Right forelimb (tissue), 1 donor: ENCODE measurements at regions not wholly inside any gene's neighbourhood (a gene's known extent, or its start where the extent isn't known, plus 50 kb on each side); places are given as distances from the start of the nearest gene placed in this dataset.
"Not testable (repeated sequence)": the region's sequence is repeated elsewhere in the genome, so short reads cannot be mapped to it uniquely, and the experiment has no call there.

ENCODE experiments used
- DNase-seq: peaks from one replicate; pipeline ENCODE4 v3.0.0-alpha.2; 2018

DNA sequence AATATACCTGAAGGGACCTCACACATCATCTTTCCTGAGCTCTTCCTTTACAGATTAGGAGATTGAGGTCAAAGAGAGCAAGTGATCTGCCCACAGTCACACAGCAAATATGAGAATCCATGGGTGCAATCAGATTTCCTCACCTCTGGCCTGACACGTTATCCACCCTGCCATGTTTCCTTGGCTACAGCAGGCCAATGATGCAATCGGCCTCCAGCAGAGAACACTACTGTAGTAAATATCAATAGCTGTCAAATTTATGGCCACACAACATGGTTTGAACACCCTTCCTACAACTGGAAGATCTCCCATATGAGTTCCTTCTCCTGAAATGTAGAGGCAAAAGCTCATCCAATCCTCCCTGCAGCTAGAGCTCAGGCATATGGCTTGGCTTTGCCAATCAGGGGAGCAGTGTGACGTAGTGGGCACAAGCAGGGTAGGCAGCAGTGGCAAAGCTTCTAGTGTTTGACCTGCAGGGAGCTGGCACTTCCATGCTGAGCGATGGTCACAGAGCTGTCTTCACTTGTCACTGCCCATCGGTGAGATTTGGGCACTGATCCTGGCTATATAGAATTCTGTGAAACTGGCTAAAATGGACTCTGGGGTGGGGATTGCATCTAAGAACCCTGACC, 271.3 kb downstream of the TJP1 start:
- no peak for DNase-seq

- no peak for DNase-seq
Observed at GRCh38 chr15:29548006-29548405, 274.3 kb downstream of the TJP1 start.

GRCh38 chr15:29544513-29545128, 275.0 kb upstream of the NSMCE3 start:
- no peak for DNase-seq

GRCh38 chr15:29542994-29543393, 273.4 kb upstream of the NSMCE3 start:
- no peak for DNase-seq

GRCh38 chr15:29541309-29541708, 271.7 kb upstream of the NSMCE3 start:
- no peak for DNase-seq

DNA sequence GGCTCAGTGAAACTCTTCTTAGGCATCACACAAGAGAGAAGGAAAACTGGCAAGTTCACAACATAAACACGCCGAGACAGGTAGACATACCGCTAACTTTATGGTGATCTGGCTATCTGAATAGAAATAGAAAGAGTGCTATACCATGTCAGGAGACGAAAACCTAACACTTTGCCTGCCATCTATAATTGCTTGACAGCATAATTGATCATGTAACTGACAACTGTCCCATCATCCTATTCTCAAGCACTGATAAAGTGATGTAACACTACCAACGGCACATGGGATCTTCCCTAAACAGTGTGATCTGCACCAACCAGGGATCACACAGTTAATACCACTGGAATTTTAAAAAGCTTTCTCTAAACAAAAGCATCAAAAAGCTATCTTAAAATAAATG, 270.9 kb upstream of the NSMCE3 start:
- no peak for DNase-seq

- no peak for DNase-seq
Observed at GRCh38 chr15:29539736-29540135, 270.1 kb upstream of the NSMCE3 start.

- DNase-seq, result no peak
Observed at GRCh38 chr15:29538044-29538443, 268.4 kb upstream of the NSMCE3 start.

- no peak for DNase-seq
Observed at GRCh38 chr15:29535952-29536351, 266.3 kb upstream of the NSMCE3 start.

GRCh38 chr15:29534378-29534777, 264.8 kb upstream of the NSMCE3 start:
- DNase-seq, result no peak

GRCh38 chr15:29533647-29534046, 264.0 kb upstream of the NSMCE3 start:
- DNase-seq, result no peak

GRCh38 chr15:29532296-29532695, 262.7 kb upstream of the NSMCE3 start:
- no peak for DNase-seq

GRCh38 chr15:29530966-29531365, 261.3 kb upstream of the NSMCE3 start:
- DNase-seq, result no peak

GRCh38 chr15:29529043-29529442, 259.4 kb upstream of the NSMCE3 start:
- no peak for DNase-seq

DNA sequence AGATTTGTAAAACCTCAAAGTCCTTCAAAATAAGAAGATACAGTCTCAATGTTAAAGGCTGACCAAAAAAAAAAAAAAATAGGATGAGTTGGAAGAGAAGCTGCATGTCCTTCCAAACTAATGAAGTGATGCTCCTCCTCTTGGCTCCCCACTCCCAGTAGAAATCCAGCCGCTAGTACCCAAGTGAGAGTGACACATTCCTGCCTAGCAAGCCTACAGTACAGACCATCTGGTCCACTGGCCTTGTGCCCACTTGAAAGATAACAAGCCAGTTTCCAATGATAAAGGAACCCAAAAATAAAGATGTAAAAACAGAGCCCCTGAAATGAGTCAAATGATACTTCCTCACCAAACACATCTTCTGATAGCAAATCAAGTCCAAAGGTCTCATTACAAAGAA, 258.7 kb upstream of the NSMCE3 start:
- DNase-seq, result no peak

GRCh38 chr15:29526802-29527201, 257.2 kb upstream of the NSMCE3 start:
- DNase-seq, result no peak

DNA sequence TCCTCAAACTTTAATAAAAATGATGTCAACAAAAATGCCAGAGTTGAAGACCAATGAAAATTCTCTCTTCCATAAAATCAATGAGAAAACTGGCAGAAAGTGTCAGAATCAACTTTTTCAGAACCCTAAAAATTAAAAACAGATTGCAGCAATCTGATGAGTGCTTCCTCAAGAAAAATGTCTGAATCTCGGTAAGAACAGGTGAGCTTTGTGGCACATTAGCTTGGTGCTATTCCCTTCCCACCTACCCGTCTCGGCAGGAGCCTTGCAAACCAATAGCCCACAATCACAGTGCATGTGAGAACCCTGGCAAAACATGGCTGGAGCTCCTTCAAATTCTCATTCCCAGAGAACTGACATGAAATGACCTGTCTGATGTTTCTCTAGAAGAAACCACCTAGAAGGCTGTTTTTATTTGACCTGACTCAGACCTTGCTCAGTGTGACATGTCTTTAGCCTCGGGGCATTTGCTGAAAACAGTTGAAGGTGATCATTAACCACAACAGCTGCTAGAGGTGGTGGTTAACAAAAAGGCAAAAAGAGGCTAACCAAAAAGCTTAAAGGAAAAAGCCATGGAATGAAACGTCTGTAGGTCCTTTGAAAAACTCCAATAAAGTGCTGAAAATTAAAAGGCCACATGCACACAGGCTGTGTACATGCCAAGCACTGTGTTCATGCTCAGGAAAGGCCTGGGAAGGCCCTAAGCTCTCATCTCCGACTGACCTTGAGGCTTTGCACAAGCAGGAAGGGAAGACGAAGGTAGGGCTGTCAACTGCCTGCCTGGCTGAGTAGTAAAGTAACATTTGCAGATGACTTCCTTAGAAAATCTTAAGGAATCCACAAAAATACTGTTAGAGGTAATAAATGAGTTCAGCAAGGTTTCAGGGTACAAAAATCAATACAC, 253.0 kb upstream of the NSMCE3 start:
- DNase-seq, result no peak

GRCh38 chr15:29518442-29518841, 248.8 kb upstream of the NSMCE3 start:
- DNase-seq, result no peak

DNA sequence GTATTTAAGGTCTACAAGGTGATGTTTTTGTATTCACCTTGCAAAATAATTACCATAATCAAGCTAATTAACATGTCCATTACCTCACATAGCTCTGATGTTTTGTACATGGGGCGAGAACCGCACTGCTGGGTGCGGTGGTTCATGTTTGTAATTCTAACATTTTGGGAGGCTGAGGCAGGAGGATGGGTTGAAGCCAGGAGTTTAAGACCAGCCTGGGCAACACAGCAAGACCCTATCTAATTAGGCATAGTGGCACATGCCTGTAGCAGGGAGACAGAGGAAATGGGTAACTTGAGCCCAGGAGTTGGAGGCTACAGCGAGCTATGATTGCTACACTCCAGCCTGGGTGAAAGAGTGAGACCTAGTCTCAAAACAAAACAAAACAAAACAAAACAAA, 248.2 kb upstream of the NSMCE3 start:
- DNase-seq, result no peak

GRCh38 chr15:29516929-29517328, 247.3 kb upstream of the NSMCE3 start:
- DNase-seq, result no peak

DNA sequence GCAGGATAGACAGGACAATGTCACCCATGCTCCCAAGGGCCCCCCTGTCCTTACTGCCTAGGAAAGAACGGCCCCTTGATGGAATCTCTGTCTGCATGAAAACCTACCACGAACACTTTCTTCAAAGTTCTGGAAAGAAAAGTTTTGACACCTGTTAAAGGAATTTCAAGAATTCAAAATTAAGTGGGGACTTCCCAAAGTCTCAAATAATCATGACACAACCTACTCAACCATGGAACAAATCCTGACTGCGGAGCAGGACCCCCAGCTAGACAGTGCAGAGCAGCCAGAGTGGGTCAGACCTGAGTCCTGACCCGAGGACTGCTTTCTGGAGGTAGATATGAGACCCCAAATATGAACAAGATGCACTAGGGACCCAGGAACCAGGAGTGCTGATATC, 245.3 kb upstream of the NSMCE3 start:
- no peak for DNase-seq

GRCh38 chr15:29511663-29512062, 242.0 kb upstream of the NSMCE3 start:
- DNase-seq, result no peak

- DNase-seq, result not testable (repeated sequence)
Observed at GRCh38 chr15:29505535-29505934, 235.9 kb upstream of the NSMCE3 start.
